HEK293 (cell line): ENCODE measurements at regions not wholly inside any gene's neighbourhood (a gene's known extent, or its start where the extent isn't known, plus 50 kb on each side); places are given as distances from the start of the nearest gene placed in this dataset.

Source experiments
- CTCF ChIA-PET: fragments of 350-600 bp; formaldehyde crosslinking; extraction: SDS; loops from one replicate; lab custom pipeline; 2021; ENCODE audit warnings: antibody characterized with exemption; lab: Yijun Ruan, JAX
- POLR2A ChIA-PET: fragments of 300-600 bp; formaldehyde crosslinking; extraction: SDS; loops from one replicate; lab custom pipeline; 2020; ENCODE audit warnings: antibody characterized with exemption, inconsistent platforms; lab: Yijun Ruan, JAX
- H3K27ac ChIP-seq: fragments of 200-500 bp; sonication (Bioruptor generic); 2 replicates; pipeline ENCODE4 v1.5.1; 2014; ENCODE audit warnings: low read depth, low read length, control low read depth, inconsistent platforms; ENCODE audit errors: extremely low read depth
- H3K36me3 ChIP-seq, 2 experiments: fragments of 200-500 bp in 1 of 2; sonication (Bioruptor generic) in 1 of 2; 1 replicate in 1 of 2; 2 replicates in 1 of 2; pipeline ENCODE4 v1.5.1; 2014 to 2017; ENCODE audit warnings: inconsistent platforms in 2 of 2, low read length in 2 of 2; ENCODE audit not compliant: control insufficient read depth in 2 of 2, insufficient read depth in 1 of 2
- H3K4me1 ChIP-seq: fragments of 200-500 bp; sonication (Bioruptor generic); 2 replicates; pipeline ENCODE4 v1.5.1; 2014; ENCODE audit warnings: mild to moderate bottlenecking, low read length, inconsistent platforms; ENCODE audit not compliant: control insufficient read depth, insufficient read depth
- H3K4me3 ChIP-seq: 2 replicates; pipeline ENCODE4 v1.5.1; 2011; ENCODE audit warnings: low read depth, mild to moderate bottlenecking, control low read depth, low read length, moderate library complexity
- H3K9me3 ChIP-seq: fragments of 200-500 bp; sonication (Bioruptor generic); 2 replicates; pipeline ENCODE4 v1.5.1; 2014; ENCODE audit warnings: low read depth, low read length, inconsistent platforms; ENCODE audit not compliant: control insufficient read depth, insufficient read depth
- HOXA7 ChIP-seq: sonication (generic); formaldehyde crosslinking; IDR thresholded peaks from 2 replicates; pipeline ENCODE4 v1.8.1; 2022; ENCODE audit warnings: missing genetic modification reagents, borderline replicate concordance
- KLF9 ChIP-seq: fragments of 450-650 bp; formaldehyde crosslinking; IDR thresholded peaks from 2 replicates; pipeline ENCODE4 v1.5.1; 2016; ENCODE audit warnings: missing biosample characterization, missing genetic modification characterization, low read depth
- MYNN ChIP-seq: fragments of 450-650 bp; formaldehyde crosslinking; IDR thresholded peaks from 2 replicates; pipeline ENCODE4 v1.5.1; 2016; ENCODE audit warnings: missing biosample characterization, missing genetic modification characterization, borderline replicate concordance
- YY2 ChIP-seq: fragments of 450-650 bp; formaldehyde crosslinking; IDR thresholded peaks from 2 replicates; pipeline ENCODE4 v1.5.1; 2016; ENCODE audit warnings: missing biosample characterization, missing genetic modification characterization
- ZBTB21 ChIP-seq: fragments of 450-650 bp; formaldehyde crosslinking; IDR thresholded peaks from 2 replicates; pipeline ENCODE4 v1.5.1; 2017; ENCODE audit warnings: missing biosample characterization, missing genetic modification characterization
- ZNF132 ChIP-seq: fragments of 450-650 bp; formaldehyde crosslinking; IDR thresholded peaks from 2 replicates; pipeline ENCODE4 v1.5.1; 2017; ENCODE audit warnings: missing biosample characterization, missing genetic modification characterization, borderline replicate concordance
- ZNF157 ChIP-seq: fragments of 450-650 bp; formaldehyde crosslinking; IDR thresholded peaks from 2 replicates; pipeline ENCODE4 v1.5.1; 2016; ENCODE audit warnings: missing biosample characterization, missing genetic modification characterization
- ZNF354C ChIP-seq: fragments of 450-650 bp; formaldehyde crosslinking; IDR thresholded peaks from 2 replicates; pipeline ENCODE4 v1.5.1; 2016; ENCODE audit warnings: missing biosample characterization, missing genetic modification characterization, low read depth, borderline replicate concordance
- ZNF433 ChIP-seq: fragments of 450-650 bp; formaldehyde crosslinking; IDR thresholded peaks from 2 replicates; pipeline ENCODE4 v1.5.1; 2016; ENCODE audit warnings: missing biosample characterization, missing genetic modification characterization, low read depth
- ZNF514 ChIP-seq: fragments of 450-650 bp; formaldehyde crosslinking; IDR thresholded peaks from 2 replicates; pipeline ENCODE4 v1.5.1; 2016; ENCODE audit warnings: missing biosample characterization, missing genetic modification characterization
- ZNF549 ChIP-seq: fragments of 450-650 bp; IDR thresholded peaks from 2 replicates; pipeline ENCODE4 v1.5.1; 2018; ENCODE audit warnings: missing biosample characterization, missing genetic modification characterization, mild to moderate bottlenecking, inconsistent platforms, moderate library complexity
- ZNF585B ChIP-seq: fragments of 450-650 bp; formaldehyde crosslinking; IDR thresholded peaks from 2 replicates; pipeline ENCODE4 v1.5.1; 2016; ENCODE audit warnings: missing biosample characterization, missing genetic modification characterization
- TF ChIP-seq, protein P1 (sequence below): fragments of 450-650 bp; formaldehyde crosslinking; IDR thresholded peaks from 2 replicates; pipeline ENCODE4 v1.5.1; 2016; ENCODE audit warnings: missing biosample characterization, missing genetic modification characterization, low read depth
- TF ChIP-seq, protein P2 (sequence below): fragments of 450-650 bp; formaldehyde crosslinking; IDR thresholded peaks from 2 replicates; pipeline ENCODE4 v1.5.1; 2016; ENCODE audit warnings: missing biosample characterization, missing genetic modification characterization
- TF ChIP-seq, protein P3 (sequence below): fragments of 450-650 bp; formaldehyde crosslinking; IDR thresholded peaks from 2 replicates; pipeline ENCODE4 v1.5.1; 2016; ENCODE audit warnings: missing biosample characterization, missing genetic modification characterization
- TF ChIP-seq, protein P4 (sequence below): fragments of 450-650 bp; formaldehyde crosslinking; IDR thresholded peaks from 2 replicates; pipeline ENCODE4 v1.5.1; 2017; ENCODE audit warnings: missing biosample characterization, missing genetic modification characterization
- TF ChIP-seq, protein P5 (sequence below): sonication (generic); formaldehyde crosslinking; IDR thresholded peaks from 2 replicates; pipeline ENCODE4 v1.8.1; 2022; ENCODE audit warnings: mild to moderate bottlenecking, moderate library complexity, missing genetic modification reagents
- TF ChIP-seq, protein P6 (sequence below): fragments of 450-650 bp; formaldehyde crosslinking; IDR thresholded peaks from 2 replicates; pipeline ENCODE4 v1.5.1; 2016; ENCODE audit warnings: missing biosample characterization, missing genetic modification characterization
- TF ChIP-seq, protein P7 (sequence below): fragments of 450-650 bp; formaldehyde crosslinking; IDR thresholded peaks from 2 replicates; pipeline ENCODE4 v1.5.1; 2016; ENCODE audit warnings: missing biosample characterization, missing genetic modification characterization

DNA sequence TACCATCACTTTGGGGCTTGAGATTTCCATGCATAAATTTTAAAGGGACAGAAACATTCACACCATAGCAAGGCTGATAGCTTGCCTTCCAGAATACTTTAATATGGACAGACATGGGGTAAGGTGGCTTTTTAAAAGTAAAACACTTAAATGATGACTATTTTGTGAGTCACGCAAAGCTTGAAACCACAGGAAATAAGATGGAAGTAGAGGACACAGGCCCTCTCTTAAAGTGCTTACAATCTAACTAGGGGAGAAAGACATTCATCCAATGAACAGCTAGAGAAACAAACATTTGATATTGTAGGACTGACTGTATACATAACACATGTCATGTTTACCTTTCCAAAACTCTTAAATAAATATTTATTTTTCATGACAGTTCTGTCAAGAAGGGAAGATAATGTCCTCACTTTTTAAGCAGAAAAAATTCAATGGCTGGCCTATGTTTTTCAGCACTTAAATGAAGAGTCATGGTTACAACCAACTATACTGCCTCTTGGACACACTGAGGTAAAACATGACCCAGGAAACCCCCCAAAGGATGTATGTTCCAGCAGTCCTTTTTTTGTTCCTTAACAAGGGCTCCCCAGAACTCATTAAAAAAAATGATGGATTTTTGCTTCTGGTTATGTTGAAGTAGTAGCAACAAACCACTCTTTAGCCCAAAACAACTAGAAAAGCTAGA lies 120.0 kb upstream of the RBMS1 start:
- no peaks in the 10 kb centered on the region for H3K36me3 ChIP-seq
- no peak overlapping the region for H3K27ac ChIP-seq
- no peaks in the 10 kb centered on the region for H3K9me3 ChIP-seq
- TF ChIP-seq ZNF354C (tag by site-specific recombination), result no peak
- TF ChIP-seq ZNF157 (tag by site-specific recombination), result no peak
- TF ChIP-seq, protein P1, sequence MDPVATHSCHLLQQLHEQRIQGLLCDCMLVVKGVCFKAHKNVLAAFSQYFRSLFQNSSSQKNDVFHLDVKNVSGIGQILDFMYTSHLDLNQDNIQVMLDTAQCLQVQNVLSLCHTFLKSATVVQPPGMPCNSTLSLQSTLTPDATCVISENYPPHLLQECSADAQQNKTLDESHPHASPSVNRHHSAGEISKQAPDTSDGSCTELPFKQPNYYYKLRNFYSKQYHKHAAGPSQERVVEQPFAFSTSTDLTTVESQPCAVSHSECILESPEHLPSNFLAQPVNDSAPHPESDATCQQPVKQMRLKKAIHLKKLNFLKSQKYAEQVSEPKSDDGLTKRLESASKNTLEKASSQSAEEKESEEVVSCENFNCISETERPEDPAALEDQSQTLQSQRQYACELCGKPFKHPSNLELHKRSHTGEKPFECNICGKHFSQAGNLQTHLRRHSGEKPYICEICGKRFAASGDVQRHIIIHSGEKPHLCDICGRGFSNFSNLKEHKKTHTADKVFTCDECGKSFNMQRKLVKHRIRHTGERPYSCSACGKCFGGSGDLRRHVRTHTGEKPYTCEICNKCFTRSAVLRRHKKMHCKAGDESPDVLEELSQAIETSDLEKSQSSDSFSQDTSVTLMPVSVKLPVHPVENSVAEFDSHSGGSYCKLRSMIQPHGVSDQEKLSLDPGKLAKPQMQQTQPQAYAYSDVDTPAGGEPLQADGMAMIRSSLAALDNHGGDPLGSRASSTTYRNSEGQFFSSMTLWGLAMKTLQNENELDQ (tag by site-specific recombination), result no peak
- TF ChIP-seq, protein P2, sequence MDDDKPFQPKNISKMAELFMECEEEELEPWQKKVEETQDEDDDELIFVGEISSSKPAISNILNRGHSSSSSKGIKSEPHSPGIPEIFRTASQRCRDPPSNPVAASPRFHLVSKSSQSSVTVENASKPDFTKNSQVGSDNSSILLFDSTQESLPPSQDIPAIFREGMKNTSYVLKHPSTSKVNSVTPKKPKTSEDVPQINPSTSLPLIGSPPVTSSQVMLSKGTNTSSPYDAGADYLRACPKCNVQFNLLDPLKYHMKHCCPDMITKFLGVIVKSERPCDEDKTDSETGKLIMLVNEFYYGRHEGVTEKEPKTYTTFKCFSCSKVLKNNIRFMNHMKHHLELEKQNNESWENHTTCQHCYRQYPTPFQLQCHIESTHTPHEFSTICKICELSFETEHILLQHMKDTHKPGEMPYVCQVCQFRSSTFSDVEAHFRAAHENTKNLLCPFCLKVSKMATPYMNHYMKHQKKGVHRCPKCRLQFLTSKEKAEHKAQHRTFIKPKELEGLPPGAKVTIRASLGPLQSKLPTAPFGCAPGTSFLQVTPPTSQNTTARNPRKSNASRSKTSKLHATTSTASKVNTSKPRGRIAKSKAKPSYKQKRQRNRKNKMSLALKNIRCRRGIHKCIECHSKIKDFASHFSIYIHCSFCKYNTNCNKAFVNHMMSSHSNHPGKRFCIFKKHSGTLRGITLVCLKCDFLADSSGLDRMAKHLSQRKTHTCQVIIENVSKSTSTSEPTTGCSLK (tag by site-specific recombination), result no peak
- TF ChIP-seq ZBTB21 (tag by site-specific recombination), result no peak
- no peak for TF ChIP-seq ZNF433
- no peak for TF ChIP-seq ZNF585B (tag by site-specific recombination)
- TF ChIP-seq ZNF132 (tag by site-specific recombination), result no peak
- TF ChIP-seq, protein P3, sequence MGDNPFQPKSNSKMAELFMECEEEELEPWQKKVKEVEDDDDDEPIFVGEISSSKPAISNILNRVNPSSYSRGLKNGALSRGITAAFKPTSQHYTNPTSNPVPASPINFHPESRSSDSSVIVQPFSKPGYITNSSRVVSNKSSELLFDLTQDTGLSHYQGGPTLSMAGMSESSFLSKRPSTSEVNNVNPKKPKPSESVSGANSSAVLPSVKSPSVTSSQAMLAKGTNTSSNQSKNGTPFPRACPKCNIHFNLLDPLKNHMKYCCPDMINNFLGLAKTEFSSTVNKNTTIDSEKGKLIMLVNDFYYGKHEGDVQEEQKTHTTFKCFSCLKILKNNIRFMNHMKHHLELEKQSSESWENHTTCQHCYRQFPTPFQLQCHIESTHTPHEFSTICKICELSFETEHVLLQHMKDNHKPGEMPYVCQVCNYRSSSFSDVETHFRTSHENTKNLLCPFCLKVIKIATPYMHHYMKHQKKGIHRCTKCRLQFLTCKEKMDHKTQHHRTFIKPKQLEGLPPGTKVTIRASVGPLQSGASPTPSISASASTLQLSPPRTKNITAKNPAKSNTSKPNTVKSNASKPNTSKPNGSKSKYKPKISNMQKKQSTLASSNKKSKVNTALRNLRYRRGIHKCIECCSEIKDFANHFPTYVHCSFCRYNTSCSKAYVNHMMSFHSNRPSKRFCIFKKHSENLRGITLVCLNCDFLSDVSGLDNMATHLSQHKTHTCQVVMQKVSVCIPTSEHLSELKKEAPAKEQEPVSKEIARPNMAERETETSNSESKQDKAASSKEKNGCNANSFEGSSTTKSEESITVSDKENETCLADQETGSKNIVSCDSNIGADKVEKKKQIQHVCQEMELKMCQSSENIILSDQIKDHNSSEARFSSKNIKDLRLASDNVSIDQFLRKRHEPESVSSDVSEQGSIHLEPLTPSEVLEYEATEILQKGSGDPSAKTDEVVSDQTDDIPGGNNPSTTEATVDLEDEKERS, result no peak
- TF ChIP-seq, protein P4, sequence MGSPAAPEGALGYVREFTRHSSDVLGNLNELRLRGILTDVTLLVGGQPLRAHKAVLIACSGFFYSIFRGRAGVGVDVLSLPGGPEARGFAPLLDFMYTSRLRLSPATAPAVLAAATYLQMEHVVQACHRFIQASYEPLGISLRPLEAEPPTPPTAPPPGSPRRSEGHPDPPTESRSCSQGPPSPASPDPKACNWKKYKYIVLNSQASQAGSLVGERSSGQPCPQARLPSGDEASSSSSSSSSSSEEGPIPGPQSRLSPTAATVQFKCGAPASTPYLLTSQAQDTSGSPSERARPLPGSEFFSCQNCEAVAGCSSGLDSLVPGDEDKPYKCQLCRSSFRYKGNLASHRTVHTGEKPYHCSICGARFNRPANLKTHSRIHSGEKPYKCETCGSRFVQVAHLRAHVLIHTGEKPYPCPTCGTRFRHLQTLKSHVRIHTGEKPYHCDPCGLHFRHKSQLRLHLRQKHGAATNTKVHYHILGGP (tag by site-specific recombination), result no peak
- TF ChIP-seq MYNN, result no peak
- no peak for TF ChIP-seq KLF9 (tag by site-specific recombination)
- TF ChIP-seq YY2 (tag by site-specific recombination), result no peak
- TF ChIP-seq, protein P5, sequence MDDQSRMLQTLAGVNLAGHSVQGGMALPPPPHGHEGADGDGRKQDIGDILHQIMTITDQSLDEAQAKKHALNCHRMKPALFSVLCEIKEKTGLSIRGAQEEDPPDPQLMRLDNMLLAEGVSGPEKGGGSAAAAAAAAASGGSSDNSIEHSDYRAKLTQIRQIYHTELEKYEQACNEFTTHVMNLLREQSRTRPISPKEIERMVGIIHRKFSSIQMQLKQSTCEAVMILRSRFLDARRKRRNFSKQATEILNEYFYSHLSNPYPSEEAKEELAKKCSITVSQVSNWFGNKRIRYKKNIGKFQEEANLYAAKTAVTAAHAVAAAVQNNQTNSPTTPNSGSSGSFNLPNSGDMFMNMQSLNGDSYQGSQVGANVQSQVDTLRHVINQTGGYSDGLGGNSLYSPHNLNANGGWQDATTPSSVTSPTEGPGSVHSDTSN, result no peak
- H3K4me1 ChIP-seq, result no peaks in the 10 kb centered on the region
- POLR2A ChIA-PET, result no interaction called here
- CTCF ChIA-PET, result interaction anchor here (0.7 kb wide), 1 partner anchor 121 kb away, joined by 3 read pairs; no protein-coding TSS in a partner anchor
- no peak overlapping the region for H3K4me3 ChIP-seq

DNA sequence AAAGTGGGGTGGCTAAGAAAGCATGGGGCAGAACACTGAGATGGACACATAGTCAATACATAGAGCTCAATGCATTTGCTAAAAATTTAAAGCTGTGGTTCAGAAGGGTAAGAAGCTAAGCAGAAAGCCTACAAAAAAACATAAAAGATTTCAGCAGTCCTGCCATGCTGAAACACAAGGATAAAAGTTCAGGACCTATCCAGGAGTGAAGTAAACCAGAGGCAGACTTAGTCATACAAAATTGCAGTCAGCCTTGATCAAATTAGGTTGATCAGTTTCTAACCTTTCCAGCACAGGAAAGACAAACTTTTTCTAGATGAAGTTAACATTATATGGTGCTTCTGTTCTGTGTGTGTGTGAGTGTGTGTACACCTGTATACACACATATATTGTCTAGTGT lies 120.8 kb upstream of the RBMS1 start:
- H3K4me1 ChIP-seq, result no peaks in the 10 kb centered on the region
- no peak for TF ChIP-seq ZNF549 (tag by site-specific recombination)
- TF ChIP-seq ZNF157 (tag by site-specific recombination), result no peak
- no peak for TF ChIP-seq ZNF514 (tag by site-specific recombination)
- TF ChIP-seq, protein P6, sequence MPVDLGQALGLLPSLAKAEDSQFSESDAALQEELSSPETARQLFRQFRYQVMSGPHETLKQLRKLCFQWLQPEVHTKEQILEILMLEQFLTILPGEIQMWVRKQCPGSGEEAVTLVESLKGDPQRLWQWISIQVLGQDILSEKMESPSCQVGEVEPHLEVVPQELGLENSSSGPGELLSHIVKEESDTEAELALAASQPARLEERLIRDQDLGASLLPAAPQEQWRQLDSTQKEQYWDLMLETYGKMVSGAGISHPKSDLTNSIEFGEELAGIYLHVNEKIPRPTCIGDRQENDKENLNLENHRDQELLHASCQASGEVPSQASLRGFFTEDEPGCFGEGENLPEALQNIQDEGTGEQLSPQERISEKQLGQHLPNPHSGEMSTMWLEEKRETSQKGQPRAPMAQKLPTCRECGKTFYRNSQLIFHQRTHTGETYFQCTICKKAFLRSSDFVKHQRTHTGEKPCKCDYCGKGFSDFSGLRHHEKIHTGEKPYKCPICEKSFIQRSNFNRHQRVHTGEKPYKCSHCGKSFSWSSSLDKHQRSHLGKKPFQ (tag by site-specific recombination), result no peak
- TF ChIP-seq, protein P7, sequence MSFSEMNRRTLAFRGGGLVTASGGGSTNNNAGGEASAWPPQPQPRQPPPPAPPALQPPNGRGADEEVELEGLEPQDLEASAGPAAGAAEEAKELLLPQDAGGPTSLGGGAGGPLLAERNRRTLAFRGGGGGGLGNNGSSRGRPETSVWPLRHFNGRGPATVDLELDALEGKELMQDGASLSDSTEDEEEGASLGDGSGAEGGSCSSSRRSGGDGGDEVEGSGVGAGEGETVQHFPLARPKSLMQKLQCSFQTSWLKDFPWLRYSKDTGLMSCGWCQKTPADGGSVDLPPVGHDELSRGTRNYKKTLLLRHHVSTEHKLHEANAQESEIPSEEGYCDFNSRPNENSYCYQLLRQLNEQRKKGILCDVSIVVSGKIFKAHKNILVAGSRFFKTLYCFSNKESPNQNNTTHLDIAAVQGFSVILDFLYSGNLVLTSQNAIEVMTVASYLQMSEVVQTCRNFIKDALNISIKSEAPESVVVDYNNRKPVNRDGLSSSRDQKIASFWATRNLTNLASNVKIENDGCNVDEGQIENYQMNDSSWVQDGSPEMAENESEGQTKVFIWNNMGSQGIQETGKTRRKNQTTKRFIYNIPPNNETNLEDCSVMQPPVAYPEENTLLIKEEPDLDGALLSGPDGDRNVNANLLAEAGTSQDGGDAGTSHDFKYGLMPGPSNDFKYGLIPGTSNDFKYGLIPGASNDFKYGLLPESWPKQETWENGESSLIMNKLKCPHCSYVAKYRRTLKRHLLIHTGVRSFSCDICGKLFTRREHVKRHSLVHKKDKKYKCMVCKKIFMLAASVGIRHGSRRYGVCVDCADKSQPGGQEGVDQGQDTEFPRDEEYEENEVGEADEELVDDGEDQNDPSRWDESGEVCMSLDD (tag by site-specific recombination), result no peak
- no peak for TF ChIP-seq HOXA7 (CRISPR knock-in tag)
- TF ChIP-seq, all 188 proteins: peak for 0
- Histone ChIP-seq H3K36me3 (no peaks in the 10 kb centered on the region), H3K9me3 (no peaks in the 10 kb centered on the region), H3K4me3 (no peak overlapping the region), H3K27ac (no peak overlapping the region)
- ChIA-PET CTCF (interaction anchor here (0.5 kb wide), 1 partner anchor 527 kb away, joined by 3 read pairs; no protein-coding TSS in a partner anchor), POLR2A (no interaction called here)
